Activated CD4-positive, CD25-positive, alpha-beta regulatory T cell treated with anti-CD3 and anti-CD28 coated beads, Interleukin-2, amount 50 U/mL, for 24 hours (primary cell): ENCODE measurements at regions not wholly inside any gene's neighbourhood (a gene's known extent, or its start where the extent isn't known, plus 50 kb on each side); places are given as distances from the start of the nearest gene placed in this dataset.
"Not testable (repeated sequence)": the region's sequence is repeated elsewhere in the genome, so short reads cannot be mapped to it uniquely, and the experiment has no call there.

Experiments used
- ATAC-seq, 2 donors: fragments of 150-1000 bp; cut with Tn5 transposase; one replicate each; pipeline ENCODE4 v1.10.0; 2021; ENCODE audit warnings: mild to moderate bottlenecking in 1 of 2, moderate library complexity in 1 of 2

DNA sequence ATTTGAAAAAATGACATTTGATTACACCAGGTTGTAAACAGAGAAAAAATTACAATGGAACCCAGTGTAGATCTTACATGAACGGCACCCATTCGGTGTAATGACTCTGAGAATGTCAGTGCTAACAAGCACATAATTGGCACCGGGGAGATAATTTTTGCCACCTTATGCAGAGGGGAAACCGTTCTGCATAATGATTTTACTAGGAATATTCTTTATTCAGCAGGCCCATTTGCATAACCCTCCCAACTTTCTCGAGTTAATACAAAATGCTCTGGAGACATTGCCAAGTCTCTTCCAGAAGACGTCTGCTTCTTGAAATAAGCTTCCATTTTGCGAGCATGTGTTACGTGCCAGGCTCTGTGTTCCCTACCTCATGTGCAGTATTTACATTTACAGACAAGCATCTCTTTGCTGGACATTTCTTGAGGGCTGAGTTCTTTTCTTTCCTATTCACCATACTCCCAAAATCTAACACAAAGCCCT is 275.8 kb downstream of the MIAT start:
- ATAC-seq = no peak

DNA sequence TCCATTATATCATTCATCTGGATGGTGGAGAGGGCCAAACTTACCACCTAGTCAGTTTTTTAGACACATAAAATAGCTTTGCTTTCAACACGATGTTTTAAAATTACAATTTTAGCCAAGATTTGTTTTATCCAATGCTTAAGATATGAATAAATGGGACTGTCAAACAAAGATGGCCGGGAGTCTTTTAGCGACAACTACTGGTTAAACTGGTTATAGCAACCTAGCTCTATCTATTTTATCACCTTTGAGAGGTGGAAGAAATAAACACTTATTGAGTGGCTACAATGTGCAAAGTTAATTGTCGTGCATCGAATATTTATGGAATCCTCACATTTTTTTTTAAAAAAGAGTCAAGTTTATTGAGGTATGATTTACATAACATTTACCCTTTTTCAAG is 279.8 kb downstream of the MIAT start:
- ATAC-seq = no peak

GRCh38 chr22:26939466-26939865 is 282.1 kb downstream of the MIAT start:
- no peak for ATAC-seq

DNA sequence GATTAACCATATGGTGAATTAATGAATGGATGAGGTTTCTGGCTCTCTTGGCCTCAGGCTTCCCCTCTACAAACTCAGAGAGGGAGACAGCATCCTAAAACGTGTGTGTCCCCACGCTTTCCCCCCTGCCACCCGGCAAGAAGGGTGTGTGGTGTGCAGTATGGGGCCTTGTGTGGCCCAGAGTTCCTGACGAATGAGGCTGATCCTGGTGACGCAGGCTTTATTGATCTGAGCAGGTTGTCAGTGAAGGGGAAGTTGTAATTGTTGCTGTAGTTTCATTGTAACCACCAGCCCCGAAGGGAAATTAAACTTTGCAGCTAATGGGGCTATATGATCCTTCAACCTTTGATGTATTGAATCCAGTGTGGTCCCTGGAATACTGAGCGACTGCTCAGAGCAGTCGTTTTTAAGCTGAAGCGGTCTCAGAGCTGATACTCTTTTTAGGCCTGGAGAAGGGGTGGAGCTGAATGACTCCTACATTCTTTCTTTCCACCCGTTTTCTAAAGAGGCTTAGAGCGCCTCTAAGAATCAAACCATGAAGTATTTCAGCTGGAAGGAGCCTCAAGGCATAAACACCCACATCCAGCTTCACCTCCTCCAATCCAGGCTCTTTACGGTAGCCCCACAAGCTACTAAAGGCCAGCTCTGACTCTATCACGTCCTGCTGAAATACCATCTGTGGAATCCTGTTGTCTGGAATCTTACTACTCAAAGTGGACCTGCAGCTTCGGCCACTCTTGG is 284.7 kb downstream of the MIAT start:
- no peak for ATAC-seq

DNA sequence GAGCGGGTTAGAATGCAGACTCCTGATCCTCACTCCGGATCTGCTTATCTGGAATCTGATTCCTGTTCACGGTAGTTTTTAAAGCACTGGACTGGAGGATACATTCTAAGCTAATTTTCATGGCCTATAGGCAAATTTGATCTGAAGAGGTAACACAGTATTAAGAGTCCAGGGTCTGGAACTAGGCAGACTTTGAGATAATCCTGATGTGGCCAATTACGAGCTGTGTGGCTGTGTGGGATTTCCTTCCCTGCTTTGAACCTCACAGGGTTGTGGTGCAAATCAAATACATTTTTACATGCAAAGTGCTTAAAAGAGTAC is 285.2 kb downstream of the MIAT start:
- no peak for ATAC-seq

GRCh38 chr22:26945565-26945964 is 288.2 kb downstream of the MIAT start:
- no peak for ATAC-seq

GRCh38 chr22:26949193-26949592 is 291.8 kb downstream of the MIAT start:
- ATAC-seq = no peak

DNA sequence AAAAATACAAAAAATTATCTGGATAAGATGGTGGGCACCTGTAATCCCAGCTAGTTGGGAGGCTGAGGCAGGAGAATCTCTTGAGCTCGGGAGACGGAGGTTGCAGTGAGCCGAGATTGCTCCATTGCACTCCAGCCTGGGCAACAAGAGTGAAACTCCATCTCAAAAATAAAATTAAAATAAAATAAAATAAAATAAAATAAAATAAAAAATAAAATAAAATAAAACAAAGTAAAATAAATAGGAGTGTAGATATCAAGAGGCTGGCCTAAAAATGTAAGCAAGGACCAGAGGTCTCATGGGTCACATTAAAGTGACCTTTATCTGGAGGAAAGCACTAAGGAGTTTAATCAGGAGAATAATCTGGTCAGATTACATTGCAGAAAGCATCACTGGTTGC is 293.8 kb downstream of the MIAT start:
- ATAC-seq = not testable (repeated sequence)

DNA sequence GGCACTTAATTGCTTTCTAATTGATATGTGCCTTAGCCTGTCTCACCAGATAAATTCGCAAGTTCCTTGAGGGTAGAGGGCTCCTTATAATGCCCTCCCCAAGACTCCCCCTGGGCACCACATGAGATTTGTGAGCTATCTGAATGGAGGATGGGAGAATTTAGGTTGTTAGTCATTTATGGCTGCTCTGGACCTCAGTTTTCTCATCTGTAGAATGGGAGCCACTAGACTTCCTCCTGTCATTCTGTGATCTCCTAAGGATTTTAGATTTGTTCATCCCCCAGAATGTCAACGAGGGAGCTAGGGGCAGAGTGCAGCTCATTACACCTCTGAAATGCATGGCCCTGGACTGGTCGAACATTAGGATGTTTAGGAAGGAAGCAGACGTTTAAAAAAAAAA is 294.6 kb downstream of the MIAT start:
- no peak for ATAC-seq

DNA sequence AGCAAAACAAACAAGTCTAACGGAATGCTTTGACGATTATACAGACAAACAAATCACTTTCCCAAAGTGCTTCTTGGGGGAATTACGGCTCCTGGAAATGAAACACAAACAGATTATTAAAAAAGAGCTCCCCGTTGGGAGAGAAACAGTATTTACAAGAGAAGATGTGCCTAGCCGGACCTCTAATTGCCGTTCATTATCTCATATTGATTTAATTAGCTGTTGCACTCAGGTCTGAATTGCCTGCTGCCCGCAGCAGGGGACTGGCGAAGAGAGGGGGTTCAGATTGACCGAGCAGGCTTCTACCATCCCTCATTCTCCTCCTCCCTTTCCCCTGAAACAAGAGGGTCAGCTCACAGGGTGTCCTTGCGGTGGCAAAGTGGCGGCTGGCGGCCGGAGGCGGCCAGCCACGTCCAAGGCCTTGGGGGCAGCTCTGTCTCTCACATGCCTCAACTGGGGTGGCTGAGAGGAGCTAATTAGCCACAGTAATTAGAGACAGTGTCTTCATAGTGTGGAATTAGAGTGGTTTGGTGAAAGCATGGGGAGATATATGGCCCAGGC is 295.1 kb downstream of the MIAT start:
- ATAC-seq = no peak

DNA sequence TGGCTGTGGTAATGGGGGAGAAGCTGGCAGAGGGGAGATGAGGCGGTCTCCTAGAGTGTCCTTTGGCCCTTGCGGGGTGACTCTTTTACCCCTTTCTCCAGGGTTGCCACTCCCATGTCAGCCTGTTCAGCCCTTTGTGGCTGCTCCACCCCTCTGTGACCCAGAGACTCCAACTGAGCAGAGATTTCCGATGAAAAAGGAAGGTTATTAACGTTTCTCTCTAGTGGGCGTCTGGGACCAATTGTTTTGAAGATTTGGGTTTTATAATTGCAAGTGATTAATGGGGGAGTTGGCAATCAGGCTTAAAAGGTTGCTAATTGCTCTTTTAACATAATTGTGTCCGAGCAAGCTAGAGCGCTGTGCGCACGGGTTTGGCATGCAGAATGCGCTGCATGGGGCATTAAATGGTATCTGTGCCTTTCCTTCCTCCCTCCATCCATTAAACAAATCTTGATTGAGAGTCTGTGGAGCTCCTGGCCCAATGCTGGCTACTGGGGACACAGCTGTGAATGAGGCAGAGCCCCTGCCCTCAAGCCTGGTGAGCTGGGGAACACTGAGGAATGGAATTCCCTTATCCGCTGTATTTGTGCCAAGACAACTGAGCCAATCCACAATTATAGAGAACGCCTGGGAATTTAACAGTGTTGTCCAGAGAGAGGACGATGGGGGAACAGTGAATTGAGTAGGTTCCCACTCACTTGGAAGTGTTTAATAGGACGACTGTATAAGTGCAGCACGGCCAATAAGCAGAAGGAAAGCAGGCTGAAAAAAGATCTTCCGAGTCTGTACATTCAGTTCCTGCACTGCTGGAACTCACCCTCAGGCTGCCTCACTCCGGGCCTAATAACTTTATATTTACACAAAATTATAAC is 295.9 kb downstream of the MIAT start:
- no peak for ATAC-seq

- ATAC-seq = no peak
These were observed 299.0 kb downstream of the MIAT start for GRCh38 chr22:26956371-26956770.

DNA sequence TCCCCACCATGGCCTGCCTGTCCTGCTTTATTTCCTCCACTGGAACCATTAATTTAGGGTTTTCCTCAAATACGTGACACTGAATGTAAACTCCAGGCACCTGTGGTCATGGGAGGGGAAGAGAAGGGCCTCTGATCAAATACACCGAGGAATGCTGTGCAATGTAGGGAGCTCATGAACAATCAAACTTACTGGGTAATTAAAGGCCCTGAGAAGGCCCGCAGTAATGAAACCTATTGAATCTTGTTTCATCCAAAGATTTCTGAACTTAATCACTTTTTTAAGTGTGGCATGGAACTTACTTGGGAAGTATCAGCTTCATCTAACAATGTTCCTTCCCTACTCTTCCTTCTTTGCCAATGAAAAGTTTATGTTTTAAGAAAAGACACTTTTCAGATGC is 299.8 kb downstream of the MIAT start:
- ATAC-seq = no peak

DNA sequence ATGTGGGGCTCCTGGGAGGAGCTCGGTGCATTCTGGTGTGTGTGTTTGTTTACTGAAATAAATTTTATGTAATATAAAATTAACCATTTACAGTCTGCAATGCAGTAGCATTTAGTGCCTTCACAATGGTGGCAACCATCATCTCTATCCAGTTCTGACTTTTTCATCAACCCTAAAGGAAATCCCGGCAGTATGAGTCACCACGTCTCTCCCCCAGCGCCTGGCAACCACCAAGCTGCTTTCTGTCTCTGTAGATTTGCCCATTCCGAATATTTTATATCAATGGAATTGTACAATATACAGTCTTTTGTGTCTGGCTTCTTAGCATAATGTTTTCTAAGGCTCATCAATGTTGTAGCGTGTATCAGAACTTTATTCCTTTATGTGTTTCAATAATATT is 300.5 kb downstream of the MIAT start:
- ATAC-seq = no peak

DNA sequence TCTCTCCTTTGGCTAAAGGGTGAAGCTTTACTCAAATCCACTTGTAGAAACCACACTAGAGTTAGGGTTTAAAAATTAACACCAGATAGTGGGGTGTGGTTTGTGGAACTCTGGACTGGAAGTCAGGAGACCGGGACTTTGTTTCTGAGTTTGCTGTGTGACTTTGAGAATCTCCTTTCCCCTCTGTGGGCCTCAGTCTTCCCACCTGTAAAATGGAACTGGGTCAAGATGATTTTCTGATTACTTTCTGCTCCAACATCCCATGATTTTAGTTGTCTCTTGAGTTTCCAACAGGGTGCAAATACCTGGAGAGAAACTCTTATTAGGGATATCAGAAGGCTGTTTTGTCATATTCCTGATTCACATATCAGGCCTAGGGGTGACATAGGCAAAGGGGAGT is 301.0 kb downstream of the MIAT start:
- ATAC-seq = no peak

- ATAC-seq = no peak
These were observed 307.3 kb downstream of the MIAT start for GRCh38 chr22:26964642-26965041.

GRCh38 chr22:26967282-26967681 is 309.9 kb downstream of the MIAT start:
- no peak for ATAC-seq

- no peak for ATAC-seq
These were observed 311.6 kb downstream of the MIAT start for GRCh38 chr22:26968859-26969523.

GRCh38 chr22:26970809-26971394 is 313.5 kb downstream of the MIAT start:
- ATAC-seq = no peak

DNA sequence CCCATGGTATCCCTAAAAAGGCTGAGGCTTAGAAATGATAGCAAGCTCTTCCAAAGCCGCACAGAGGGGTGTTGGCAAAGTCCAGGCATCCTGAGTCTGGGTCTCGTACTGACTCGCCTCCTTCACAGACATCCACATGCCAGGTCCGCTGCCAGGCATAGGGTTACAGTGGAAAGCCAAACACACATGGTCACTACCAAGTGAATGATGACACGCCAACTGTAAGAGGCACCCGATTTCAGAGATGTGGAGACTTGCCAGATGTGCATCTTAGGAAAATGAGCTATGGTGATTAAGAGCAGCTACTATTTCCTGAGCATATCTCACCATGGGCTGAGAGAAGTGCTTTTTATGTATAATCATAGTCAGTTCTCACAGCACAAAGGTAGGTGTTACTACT is 314.9 kb downstream of the MIAT start:
- no peak for ATAC-seq

- ATAC-seq = not testable (repeated sequence)
These were observed 315.5 kb downstream of the MIAT start for GRCh38 chr22:26972915-26973314.

- ATAC-seq = no peak
These were observed 316.6 kb downstream of the MIAT start for GRCh38 chr22:26974034-26974433.
